Small intestine (tissue), 7 donors: ENCODE measurements at regions not wholly inside any gene's neighbourhood (a gene's known extent, or its start where the extent isn't known, plus 50 kb on each side); places are given as distances from the start of the nearest gene placed in this dataset.
"Not testable (repeated sequence)": the region's sequence is repeated elsewhere in the genome, so short reads cannot be mapped to it uniquely, and the experiment has no call there.

Source experiments
- DNase-seq, 2 donors: peaks; one replicate each; pipeline versions ENCODE4 v3.0.0 to v3.0.0-alpha.2; 2013
- FAIRE-seq: peaks from 2 replicates; lab custom pipeline; 2012; peaks lifted over from hg19 to GRCh38; lab: Jason Lieb, UNC
- H3K27ac ChIP-seq, 3 donors: one replicate each; pipeline ENCODE4 v1.5.1; 2013; ENCODE audit warnings: low read length in 2 of 3, mild to moderate bottlenecking in 2 of 3, control low read depth in 1 of 3, inconsistent platforms in 1 of 3, low read depth in 1 of 3, moderate library complexity in 1 of 3
- H3K27me3 ChIP-seq, 3 donors: one replicate each; pipeline ENCODE4 v1.6.1; 2013; ENCODE audit warnings: low read length in 3 of 3, inconsistent platforms in 1 of 3; ENCODE audit not compliant: control insufficient read depth in 3 of 3, insufficient read depth in 3 of 3
- H3K36me3 ChIP-seq, 3 donors: one replicate each; pipeline ENCODE4 v1.6.1; 2013; ENCODE audit warnings: low read length in 3 of 3, inconsistent platforms in 1 of 3, low read depth in 1 of 3, mild to moderate bottlenecking in 1 of 3, moderate library complexity in 1 of 3; ENCODE audit not compliant: control insufficient read depth in 3 of 3, insufficient read depth in 2 of 3
- H3K4me1 ChIP-seq, 3 donors: one replicate each; pipeline ENCODE4 v1.6.1; 2013; ENCODE audit warnings: low read length in 2 of 3, inconsistent platforms in 1 of 3, low read depth in 1 of 3, mild to moderate bottlenecking in 1 of 3, moderate library complexity in 1 of 3; ENCODE audit not compliant: control insufficient read depth in 3 of 3, insufficient read depth in 2 of 3
- H3K4me3 ChIP-seq, 3 donors: one replicate each; pipeline ENCODE4 v1.5.1; 2013; ENCODE audit warnings: low read length in 3 of 3, control low read depth in 1 of 3, inconsistent platforms in 1 of 3, low read depth in 1 of 3, mild to moderate bottlenecking in 1 of 3, moderate library complexity in 1 of 3
- H3K9me3 ChIP-seq, 2 donors: one replicate each; pipeline ENCODE4 v1.6.1; 2013; ENCODE audit warnings: low read depth in 1 of 2, low read length in 1 of 2; ENCODE audit not compliant: control insufficient read depth in 2 of 2, insufficient read depth in 1 of 2
- WGBS, 3 donors: extraction: QIAGEN DNeasy Blood & Tissue Kit; methylation state at CpG; one replicate each; pipeline ENCODE4 v1.1.7; 2013; 5-methylcytosine and 5-hydroxymethylcytosine counted together
- donor health status: healthy with polysubstance abuse.
- donor health status: control.
- donor health status: control.
- donor health status: Bipolar disorder and iron deficiency.
- donor health status: healthy.

- Histone ChIP-seq H3K9me3 (no peaks in the 10 kb centered on the region), H3K36me3 (no peaks in the 10 kb centered on the region), H3K4me1 (no peaks in the 10 kb centered on the region), H3K4me3 (no peak overlapping the region), H3K27me3 (no peaks in the 10 kb centered on the region), H3K27ac (no peak overlapping the region)
- no peak for DNase-seq
- 55 to 75% (median 62%) methylated on average over 5 of the region's 5 CpGs for WGBS, 3 donors
- no peak for FAIRE-seq
Observed at GRCh38 chr5:51712201-51712600, 329.0 kb downstream of the ISL1 start.

GRCh38 chr5:51715445-51715844, 332.2 kb downstream of the ISL1 start:
- H3K27me3 ChIP-seq, H3K4me1 ChIP-seq, H3K36me3 ChIP-seq, H3K9me3 ChIP-seq, FAIRE-seq, H3K27ac ChIP-seq, DNase-seq, H3K4me3 ChIP-seq: not testable (repeated sequence)
- WGBS, 3 donors: 82 to 91% (median 88%) methylated on average over 2 of the region's 2 CpGs

GRCh38 chr5:51731421-51732029, 348.3 kb downstream of the ISL1 start:
- DNase-seq (no peak), FAIRE-seq (no peak)
- 48 to 66% (median 50%) methylated on average over 2 of the region's 2 CpGs for whole genome bisulfite sequencing, 3 donors
- no peaks in the 10 kb centered on the region for H3K27me3 ChIP-seq
- H3K36me3 ChIP-seq: no peaks in the 10 kb centered on the region
- no peak overlapping the region for H3K27ac ChIP-seq
- H3K4me1 ChIP-seq: no peaks in the 10 kb centered on the region
- no peak overlapping the region for H3K4me3 ChIP-seq
- H3K9me3 ChIP-seq: no peaks in the 10 kb centered on the region

- WGBS, 3 donors: 62 to 64% (median 63%) methylated on average over 3 of the region's 3 CpGs
- no peaks in the 10 kb centered on the region for H3K4me1 ChIP-seq
- H3K4me3 ChIP-seq: no peak overlapping the region
- H3K9me3 ChIP-seq: no peaks in the 10 kb centered on the region
- DNase-seq (no peak), FAIRE-seq (no peak)
- no peak overlapping the region for H3K27ac ChIP-seq
- no peaks in the 10 kb centered on the region for H3K27me3 ChIP-seq
- H3K36me3 ChIP-seq: no peaks in the 10 kb centered on the region
Observed at GRCh38 chr5:51732304-51732703, 349.1 kb downstream of the ISL1 start.

- Histone ChIP-seq H3K9me3 (no peaks in the 10 kb centered on the region), H3K36me3 (no peaks in the 10 kb centered on the region), H3K27me3 (no peaks in the 10 kb centered on the region), H3K4me1 (no peaks in the 10 kb centered on the region), H3K27ac (no peak overlapping the region), H3K4me3 (no peak overlapping the region)
- WGBS, 3 donors: 82 to 94% (median 84%) methylated on average over 3 of the region's 3 CpGs
- DNase-seq (no peak), FAIRE-seq (no peak)
Observed at GRCh38 chr5:51734677-51735076, 351.4 kb downstream of the ISL1 start.

GRCh38 chr5:51746023-51746422, 362.8 kb downstream of the ISL1 start:
- Histone ChIP-seq H3K27me3 (no peaks in the 10 kb centered on the region), H3K36me3 (no peaks in the 10 kb centered on the region), H3K4me3 (no peak overlapping the region), H3K9me3 (peaks cover 0 to 2% of the 10 kb centered on the region in 2 donors), H3K27ac (no peak overlapping the region), H3K4me1 (no peaks in the 10 kb centered on the region)
- FAIRE-seq: no peak
- DNase-seq: no peak

GRCh38 chr5:51748647-51749046, 365.4 kb downstream of the ISL1 start:
- FAIRE-seq (no peak), DNase-seq (no peak)
- Histone ChIP-seq H3K4me1 (no peaks in the 10 kb centered on the region), H3K27ac (no peak overlapping the region), H3K36me3 (no peaks in the 10 kb centered on the region), H3K9me3 (no peaks in the 10 kb centered on the region), H3K27me3 (no peaks in the 10 kb centered on the region), H3K4me3 (no peak overlapping the region)
- 59 to 78% (median 63%) methylated on average over 2 of the region's 2 CpGs for WGBS, 3 donors
